GM21515 (cell line): ENCODE measurements at regions not wholly inside any gene's neighbourhood (a gene's known extent, or its start where the extent isn't known, plus 50 kb on each side); places are given as distances from the start of the nearest gene placed in this dataset.
"Not testable (repeated sequence)": the region's sequence is repeated elsewhere in the genome, so short reads cannot be mapped to it uniquely, and the experiment has no call there.

ENCODE experiments used
- ATAC-seq: cut with Tn5 transposase; IDR thresholded peaks from one replicate; pipeline ENCODE4 v1.9.1; 2021; ENCODE audit not compliant: unreplicated experiment

- ATAC-seq = not testable (repeated sequence)
These were observed 68.4 kb upstream of the ALKAL2 start for GRCh38 chr2:356304-356703.

GRCh38 chr2:355773-356172, 67.9 kb upstream of the ALKAL2 start:
- ATAC-seq = no peak

GRCh38 chr2:352696-353095, 64.8 kb upstream of the ALKAL2 start:
- ATAC-seq = no peak

GRCh38 chr2:349390-349789, 61.5 kb upstream of the ALKAL2 start:
- ATAC-seq = no peak

DNA sequence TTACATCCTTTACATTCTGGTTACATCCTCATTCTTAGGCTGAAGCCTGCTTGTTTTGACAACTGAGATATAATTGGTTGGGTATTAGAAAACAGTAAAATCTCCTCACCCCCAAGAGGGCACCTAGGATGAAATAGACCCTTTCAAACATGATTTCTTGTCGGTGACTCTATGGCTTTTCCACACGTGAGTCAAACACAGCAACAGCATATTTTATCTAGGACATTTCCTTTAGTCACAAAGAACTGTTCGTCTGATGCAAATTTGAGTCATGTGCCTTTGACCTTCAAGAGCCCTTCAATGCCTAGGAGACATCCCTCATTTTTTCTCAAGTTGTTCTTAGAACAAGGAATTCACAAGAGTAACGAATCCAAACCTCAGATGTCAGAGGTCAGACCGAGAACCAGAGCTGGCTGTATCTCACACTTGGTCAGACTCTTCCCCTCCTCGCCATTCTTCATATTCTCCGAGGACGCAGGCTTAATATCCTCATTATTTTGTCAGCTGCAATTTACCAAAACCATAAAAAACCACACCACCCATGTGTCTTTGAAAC, 60.5 kb upstream of the ALKAL2 start:
- no peak for ATAC-seq

GRCh38 chr2:344811-345210, 56.9 kb upstream of the ALKAL2 start:
- no peak for ATAC-seq

GRCh38 chr2:343355-343754, 55.5 kb upstream of the ALKAL2 start:
- no peak for ATAC-seq

- no peak for ATAC-seq
These were observed 54.0 kb upstream of the ALKAL2 start for GRCh38 chr2:341912-342311.

DNA sequence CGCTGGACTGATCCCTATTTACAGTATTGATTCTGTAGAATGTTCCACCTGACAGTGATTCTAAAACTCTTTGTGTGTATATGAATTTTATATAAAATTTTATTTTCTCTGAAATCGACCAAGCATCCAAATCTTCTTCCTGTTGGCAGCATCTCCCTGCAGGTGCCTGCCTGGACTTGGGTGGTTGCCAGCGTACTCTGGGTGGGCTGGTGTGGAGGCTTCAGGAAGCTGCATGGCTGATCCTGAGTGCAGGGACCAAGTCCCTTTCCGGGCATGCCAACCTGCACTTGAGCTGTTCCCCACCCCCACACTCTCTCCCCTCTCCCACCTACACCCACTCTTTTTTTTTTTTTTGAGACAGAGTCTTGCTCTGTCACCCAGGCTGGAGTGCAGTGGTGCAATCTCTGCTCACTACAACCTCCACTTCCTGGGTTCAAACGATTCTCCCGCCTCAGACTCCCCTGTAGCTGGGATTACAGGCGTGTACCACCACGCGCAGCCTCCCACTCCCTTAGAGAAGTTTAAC, 53.2 kb upstream of the ALKAL2 start:
- no peak for ATAC-seq
